Fibroblast of mammary gland (primary cell): ENCODE measurements at regions not wholly inside any gene's neighbourhood (a gene's known extent, or its start where the extent isn't known, plus 50 kb on each side); places are given as distances from the start of the nearest gene placed in this dataset.

Source experiments
- DNase-seq: peaks from one replicate; pipeline ENCODE4 v3.0.0-alpha.2; 2010; ENCODE audit warnings: low read depth
- H3K4me3 ChIP-seq: 2 replicates; pipeline ENCODE4 v1.5.1; 2011; ENCODE audit warnings: low read depth, mild to moderate bottlenecking, low read length, moderate library complexity; ENCODE audit not compliant: control insufficient read depth
- CTCF ChIP-seq: conservative IDR thresholded peaks from 2 replicates; pipeline ENCODE4 v1.5.1; 2011; ENCODE audit warnings: low read depth, low read length, inconsistent platforms; ENCODE audit not compliant: control insufficient read depth, insufficient read depth

DNA sequence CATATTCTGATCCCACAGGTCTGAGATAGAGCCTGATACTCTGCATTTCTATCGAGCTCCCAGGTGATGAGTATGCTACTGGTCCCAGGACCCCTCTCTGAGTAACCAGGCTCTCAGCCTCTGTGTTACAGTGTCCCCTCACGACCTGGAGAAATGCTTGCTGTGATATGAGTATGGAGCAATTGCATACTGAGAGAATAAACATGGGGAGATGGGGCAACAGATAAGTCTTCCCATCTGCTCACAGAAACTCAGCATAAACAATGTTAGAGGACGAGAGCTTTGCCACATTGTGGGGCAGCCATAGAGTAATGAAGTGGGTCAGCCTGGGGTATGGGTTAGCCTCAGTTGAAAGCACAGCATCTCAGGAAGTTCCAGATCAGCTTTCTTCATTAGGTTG is 82.6 kb upstream of the HS3ST1 start:
- TF ChIP-seq CTCF, result no peak
- DNase-seq, result no peak
- H3K4me3 ChIP-seq, result no peak overlapping the region

DNA sequence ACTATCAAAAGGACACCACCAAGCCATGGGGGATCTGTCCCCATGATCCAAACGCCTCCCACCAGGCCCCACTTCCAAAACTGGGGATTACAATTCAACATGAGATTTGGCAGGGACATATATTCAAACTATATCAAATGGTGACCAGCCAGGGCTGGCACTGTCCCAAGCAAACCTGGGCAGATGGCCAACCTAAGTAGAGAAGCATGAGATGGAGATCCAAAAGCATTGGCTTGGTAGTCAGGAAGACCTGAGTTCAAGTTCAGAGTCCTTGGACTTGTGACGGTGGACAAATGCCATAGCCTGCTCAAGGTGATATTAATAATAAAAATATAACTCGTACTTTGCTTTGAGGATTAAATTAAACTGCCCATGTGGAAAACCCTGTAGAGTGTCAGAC is 79.2 kb upstream of the HS3ST1 start:
- TF ChIP-seq CTCF, result no peak
- no peak overlapping the region for H3K4me3 ChIP-seq
- no peak for DNase-seq

GRCh38 chr4:11506194-11506593 is 77.5 kb upstream of the HS3ST1 start:
- no peak for TF ChIP-seq CTCF
- DNase-seq, result no peak
- H3K4me3 ChIP-seq, result no peak overlapping the region

DNA sequence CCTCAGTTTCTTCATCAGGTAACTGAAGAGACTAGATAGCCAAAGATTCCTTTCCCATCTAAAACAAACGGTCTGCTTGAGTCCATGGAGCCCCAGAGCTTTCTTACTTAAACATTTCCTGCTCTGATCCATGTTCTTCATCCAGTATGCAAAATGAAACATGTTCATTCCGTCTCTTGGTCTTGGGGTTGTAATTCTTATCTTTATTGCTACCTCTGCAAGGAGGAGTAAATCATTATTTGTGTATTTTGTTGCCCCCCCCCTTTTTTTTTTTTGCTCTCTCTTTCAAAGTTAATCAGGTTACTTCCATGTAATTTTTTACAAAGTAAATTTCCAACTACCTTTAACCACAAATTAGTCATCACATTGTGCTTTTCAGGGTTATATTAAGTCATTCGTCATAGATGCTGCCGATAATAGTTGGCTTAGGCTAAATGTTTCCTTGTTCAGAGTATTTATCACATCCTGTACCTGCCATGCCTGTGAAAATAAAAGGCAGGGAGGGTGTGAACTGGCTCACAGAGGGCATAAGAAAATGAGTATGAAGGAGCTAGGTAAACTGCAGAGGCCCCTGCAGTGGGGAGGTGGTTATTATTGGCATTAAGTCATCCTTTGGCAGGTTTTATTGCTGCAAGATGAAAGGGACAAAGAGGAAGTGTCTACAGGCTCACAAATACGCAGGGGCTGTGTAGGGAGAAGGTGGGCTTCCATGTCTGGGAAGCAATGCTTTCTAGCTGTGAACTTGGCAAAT is 76.7 kb upstream of the HS3ST1 start:
- no peak for DNase-seq
- H3K4me3 ChIP-seq, result no peak overlapping the region
- TF ChIP-seq CTCF, result no peak

DNA sequence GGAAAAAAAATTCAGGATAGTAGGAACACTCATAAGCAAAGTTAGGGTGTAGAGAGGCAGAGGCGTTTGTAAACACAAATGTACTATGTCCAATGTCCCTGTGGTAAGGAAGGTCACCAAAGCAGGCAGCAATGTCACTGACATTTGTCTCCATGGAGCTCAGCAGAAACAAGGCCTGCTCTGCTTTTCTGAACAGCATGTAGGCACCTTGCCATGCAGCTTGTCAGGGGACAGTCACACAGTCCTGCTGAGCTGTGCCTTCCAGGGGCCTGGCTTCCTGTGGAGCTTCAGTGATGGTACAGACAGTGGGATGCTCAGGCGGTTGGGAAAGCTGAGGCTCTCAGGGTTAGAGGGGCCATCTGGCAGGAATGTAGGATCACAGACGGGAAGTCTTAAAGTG is 74.5 kb upstream of the HS3ST1 start:
- TF ChIP-seq CTCF, result no peak
- no peak overlapping the region for H3K4me3 ChIP-seq
- DNase-seq, result no peak

DNA sequence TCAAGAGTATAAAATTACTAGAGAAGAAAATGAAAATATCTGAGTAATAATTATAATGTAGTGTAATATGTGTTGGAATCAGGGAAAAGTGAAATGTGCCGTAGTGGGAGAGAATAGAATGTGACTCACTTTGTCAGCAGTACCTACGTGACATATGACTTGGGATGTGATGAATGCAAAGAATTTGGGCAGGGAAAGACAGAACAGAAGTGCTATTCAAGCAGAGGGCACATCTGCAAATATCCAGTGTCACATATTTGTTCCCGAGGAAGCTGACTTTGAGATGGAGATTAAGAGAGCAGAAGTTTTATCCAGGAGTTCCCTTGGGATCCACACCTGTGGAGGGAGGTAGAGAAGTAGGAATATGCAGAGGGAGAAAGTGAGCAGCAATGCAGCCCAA is 69.3 kb upstream of the HS3ST1 start:
- TF ChIP-seq CTCF, result no peak
- no peak overlapping the region for H3K4me3 ChIP-seq
- no peak for DNase-seq
